ENCODE measurements at regions not wholly inside any gene's neighbourhood (a gene's known extent, or its start where the extent isn't known, plus 50 kb on each side); places are given as distances from the start of the nearest gene placed in this dataset.
"Not testable (repeated sequence)": the region's sequence is repeated elsewhere in the genome, so short reads cannot be mapped to it uniquely, and the experiment has no call there.

DNA sequence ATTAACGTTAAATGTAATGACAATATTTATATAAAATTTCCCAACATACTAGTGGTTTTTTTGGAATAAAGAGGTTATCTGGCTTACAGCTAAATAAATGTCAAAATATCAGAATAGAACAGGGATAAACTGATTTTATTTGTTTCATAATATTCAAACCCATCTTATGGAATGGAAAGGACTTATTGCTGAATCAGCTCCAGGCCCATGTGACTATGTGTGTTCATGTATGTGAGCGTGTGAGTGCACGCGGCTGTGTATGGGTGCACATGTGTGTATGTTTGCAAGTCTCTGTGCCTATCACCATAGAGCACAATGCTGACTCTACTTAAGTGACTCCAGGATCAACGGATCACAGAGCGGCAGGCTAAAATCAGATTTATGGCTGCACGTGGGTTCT lies 392.3 kb upstream of the GRM7 start:
- DNase-seq: no peak

DNA sequence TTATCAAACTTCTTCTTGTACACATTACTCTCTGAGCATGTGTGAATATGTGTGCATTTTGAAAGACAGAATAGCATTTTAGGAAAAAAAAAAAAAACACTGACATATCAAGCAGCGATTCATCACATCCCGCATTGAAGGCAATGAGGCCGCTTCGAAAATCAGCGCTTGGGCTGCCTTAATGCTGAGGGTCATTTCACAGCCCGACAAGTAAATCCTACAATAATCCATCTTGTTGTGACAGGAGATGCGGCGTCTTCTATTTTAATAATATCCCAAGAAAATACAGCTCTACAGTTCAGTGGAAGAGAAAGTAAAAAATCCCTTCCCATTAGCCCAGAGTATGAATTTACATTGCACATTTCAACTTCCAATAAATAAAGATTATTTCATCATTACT lies 389.2 kb upstream of the GRM7 start:
- DNase-seq: no peak

DNA sequence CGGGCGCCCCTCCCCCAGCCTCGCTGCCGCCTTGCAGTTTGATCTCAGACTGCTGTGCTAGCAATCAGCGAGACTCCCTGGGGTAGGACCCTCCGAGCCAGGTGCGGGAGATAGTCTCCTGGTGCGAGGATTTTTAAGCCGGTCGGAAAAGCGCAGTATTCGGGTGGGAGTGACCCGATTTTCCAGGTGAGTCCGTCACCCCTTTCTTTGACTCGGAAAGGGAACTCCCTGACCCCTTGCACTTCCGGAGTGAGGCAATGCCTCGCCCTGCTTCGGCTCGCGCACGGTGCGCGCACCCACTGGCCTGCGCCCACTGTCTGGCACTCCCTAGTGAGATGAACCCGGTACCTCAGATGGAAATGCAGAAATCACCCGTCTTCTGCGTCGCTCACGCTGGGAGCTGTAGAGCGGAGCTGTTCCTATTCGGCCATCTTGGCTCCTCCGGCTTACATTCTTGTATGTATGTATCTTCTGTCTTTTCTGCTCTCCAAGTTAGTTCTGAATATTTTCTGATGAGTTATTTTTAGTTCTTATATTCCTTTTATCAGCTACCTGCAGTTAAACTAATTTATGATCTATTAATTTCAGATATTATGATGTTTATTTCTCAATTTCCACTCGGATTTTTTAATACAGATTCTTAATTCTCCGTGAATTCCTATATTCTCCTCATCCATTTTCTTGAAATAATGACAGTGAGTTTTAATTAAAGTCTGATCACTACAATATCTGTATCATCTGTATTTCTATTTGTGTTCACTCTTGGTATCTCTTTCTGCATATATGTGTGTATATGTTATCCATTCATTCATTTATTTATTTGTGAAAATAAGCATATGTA lies 370.2 kb upstream of the GRM7 start:
- DNase-seq: not testable (repeated sequence)

DNA sequence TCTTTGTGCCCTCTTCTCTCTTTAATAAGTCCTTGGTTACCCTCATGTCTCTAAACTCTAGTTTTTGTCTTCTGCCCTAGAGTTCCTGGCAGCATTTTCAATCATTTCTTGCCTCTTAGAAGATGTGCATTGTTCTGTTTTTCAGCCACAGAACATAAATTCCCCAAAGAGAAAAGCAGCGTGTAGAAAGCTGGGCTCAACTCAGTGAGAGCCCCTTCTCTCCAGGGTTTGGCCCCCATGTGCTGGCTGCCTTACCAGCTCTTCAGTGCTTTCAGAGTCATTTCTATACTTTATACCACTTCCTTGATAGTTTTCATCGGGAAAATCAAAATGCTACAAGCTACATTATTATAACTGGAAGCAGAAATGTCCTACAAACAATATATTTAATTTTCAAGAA lies 369.1 kb upstream of the GRM7 start:
- no peak for DNase-seq

DNA sequence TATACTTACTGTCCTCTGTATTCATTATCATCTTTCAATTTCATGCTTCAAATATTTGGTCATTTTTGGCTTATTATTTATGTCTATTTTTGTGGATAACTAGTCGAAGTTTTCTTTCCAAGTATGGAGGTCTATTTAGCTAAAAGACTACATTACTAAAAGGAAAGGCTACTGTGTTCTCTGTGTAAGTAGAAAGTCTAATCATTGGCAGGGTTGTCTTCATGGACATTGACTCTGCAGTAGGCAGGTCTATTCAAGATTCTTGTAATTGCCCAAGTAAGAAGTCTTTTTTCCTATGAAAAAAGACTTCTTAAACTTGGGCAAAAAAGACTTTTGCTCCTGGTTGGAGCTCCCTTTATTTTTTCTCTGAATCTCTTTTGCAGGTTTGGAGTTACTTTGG lies 368.6 kb upstream of the GRM7 start:
- no peak for DNase-seq

DNA sequence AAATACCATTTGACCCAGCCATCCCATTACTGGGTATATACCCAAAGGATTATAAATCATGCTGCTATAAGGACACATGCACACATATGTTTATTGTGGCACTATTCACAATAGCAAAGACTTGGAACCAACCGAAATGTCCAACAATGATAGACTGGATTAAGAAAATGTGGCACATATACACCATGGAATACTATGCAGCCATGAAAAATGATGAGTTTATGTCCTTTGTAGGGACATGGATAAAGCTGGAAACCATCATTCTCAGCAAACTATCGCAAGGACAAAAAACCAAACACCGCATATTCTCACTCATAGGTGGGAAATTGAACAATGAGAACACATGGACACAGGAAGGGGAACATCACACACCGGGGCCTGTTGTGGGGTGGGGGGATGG lies 362.0 kb upstream of the GRM7 start:
- not testable (repeated sequence) for DNase-seq

DNA sequence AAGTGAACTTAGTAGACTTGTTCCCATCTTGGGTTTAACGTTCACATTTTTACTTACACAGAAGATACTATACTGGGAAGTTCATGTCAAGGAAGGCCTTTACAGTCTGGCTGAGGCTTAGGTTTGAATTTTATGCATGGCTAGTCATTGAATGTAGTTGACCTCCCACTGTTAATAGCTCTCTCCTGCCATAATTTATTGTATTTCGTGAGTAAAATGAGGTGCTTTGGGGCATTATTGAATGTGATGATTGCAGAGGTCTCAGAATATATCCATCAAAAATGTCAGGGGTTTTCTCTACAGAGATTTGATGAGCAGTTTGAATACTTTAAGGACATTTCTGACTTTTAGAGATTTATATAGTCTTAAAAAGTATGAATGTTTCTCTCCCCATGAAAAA lies 356.6 kb upstream of the GRM7 start:
- DNase-seq: no peak

DNA sequence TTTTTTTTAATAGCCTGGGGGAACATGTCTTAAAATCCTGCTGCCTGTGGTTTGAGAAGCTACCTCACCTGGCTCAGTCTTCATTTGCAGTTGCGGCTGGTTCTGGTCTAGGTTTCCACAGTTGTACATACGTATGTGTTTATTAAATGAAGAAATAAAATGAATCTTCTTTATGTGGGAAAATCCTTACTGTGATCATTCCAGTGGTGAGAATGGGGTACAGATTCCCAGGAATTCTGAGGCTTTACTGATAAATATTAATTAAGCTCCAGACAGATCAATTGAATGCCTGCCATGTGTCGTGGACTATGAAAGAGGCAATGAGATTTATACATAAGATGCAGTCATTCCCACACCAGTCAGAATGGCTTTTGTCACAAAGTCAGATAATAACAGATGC lies 356.1 kb upstream of the GRM7 start:
- DNase-seq: no peak

DNA sequence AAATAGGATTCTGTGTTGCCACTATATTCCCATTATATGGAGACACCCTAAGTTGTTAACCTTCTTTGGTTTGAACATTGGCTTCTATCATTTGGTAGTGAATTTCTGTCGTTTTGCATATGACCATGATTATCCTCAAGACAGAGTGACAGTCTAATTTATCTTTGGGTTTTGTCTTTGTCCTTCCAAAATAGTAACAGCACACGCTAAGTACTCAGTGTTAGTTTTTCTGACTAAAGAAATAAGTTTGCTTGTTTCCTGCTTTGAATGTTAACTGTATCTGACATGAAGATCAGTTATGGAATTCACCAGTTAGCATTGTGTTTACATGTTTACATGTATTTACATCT lies 352.5 kb upstream of the GRM7 start:
- no peak for DNase-seq

DNA sequence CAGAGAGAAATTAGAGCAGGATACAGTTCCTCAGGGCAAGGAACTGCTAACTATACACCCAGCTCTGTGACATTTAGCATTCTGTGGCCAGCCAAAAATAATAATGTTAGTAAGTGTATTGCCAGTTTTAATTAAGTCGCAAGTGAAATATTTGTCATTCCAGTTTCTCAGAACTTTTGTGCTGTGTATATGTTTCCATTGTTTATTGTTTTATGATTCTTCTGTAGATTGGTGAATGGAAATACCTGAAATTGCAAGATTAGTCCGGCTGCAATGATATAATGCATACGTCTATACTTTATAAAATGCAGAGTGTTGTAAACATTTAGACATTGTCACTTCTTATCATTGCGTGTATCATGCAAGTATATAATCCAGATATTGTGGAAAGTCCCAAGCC lies 351.3 kb upstream of the GRM7 start:
- no peak for DNase-seq

DNA sequence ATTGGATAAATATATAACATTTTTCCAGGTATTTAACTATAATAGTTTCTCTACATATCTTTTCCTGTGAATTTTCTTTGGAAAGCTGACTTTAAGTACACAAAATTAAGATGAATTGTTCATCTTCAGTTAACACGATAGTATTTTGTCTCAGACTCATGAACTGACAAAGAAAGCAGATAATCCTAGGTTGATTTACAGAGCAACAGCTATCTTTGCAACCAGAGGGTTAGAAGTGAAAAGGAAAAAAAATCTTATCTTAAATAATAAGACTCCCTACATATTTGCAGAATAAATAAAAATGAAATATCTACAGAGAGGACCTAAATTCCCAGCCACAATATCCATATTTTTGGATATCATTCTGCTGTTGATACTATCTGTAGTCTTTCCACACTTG lies 350.2 kb upstream of the GRM7 start:
- no peak for DNase-seq

DNA sequence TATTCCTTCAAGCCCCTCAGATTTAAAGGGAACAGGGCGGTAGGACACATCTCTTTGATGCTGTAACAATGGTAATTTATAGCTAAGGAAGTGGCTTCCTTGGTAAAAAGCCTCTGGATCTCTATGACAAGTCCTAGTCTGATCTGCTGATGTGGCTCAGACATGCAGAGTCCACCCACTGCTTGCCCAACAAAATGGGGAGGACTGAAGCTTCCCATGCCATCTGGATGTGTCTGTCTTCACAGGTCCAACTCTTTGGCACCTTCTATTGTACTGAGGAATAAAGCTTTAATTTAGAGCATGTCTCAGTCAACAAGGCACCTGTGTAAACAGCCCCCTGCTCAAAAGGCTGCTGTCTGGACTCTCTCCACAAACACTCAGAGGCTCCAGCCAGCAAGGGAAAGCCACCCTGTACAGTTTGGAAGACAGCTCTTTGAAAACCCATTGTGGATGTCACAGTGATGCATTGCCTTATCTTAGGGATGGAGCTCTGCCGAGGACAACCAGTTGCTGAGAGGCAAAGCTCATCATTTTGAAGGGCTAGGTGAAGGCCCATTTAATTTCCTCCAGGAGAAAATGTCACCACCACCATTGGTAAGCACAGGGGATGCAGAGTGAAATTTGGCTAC lies 348.6 kb upstream of the GRM7 start:
- DNase-seq: no peak

DNA sequence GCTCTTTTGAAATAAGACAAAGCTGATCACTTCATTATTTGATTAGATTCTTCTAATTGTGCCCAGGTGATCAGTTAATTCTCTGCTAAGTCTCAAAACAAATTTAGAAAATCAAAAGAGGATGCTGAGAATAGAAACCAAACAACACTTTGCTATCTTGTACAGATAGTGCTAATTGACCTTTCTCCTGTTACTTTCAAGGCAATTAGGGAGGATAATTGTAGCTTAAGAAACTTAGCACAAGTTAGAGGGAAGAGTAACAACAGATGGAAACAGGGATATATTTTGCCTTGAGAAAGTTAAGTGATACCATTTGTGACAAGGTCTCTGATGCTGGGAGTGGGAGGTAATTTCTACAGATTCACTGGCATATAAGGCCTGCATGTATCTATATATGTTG lies 344.8 kb upstream of the GRM7 start:
- no peak for DNase-seq

DNA sequence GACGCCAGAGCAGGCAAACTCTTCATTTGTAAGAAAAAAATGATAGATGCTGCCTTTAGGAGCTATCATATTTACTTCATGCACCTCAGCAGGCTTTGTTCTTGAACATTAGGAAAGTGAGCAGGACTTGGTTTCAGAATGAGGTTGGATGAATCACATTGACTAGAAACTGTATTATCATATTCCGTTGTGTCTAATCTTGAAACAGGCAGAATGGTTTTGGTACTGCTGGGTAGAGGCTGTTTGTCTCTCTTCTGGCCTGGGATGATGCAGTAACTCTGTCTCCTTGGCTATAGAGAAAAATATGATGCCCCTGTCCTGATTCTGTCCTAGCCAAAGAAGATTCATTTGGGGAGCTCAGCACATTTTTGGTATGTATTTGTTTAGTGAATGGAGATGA lies 344.2 kb upstream of the GRM7 start:
- no peak for DNase-seq

DNA sequence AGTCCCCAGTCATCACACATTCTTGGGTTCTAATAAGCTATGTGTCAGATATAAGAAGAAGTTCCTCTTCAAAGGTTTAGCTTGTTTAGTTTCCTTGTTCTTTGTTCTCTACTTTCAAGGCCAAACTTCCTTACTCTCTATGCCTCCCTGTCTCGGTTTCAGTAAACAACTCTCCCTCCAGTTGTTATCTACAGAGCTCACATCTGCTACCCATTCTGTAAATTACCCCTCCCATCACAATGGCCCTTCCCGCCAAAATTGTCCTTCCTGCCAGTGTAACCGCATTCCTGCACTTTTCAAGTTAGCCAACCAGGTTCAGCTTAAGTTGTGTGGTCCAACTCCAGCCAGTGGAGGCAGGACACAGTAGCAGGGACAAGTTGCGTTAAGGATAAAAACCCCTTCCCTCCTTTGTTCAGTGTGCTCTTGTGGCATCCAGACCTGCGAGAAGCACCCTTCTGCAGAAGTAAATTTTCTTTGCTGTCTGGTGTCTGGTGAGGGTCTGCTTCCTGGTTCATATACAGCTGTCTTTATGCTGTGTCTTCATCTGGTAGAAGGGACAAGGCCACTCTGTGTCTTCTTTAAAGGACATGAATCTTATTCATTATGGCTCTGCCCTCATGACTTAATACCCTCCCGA lies 342.1 kb upstream of the GRM7 start:
- DNase-seq: no peak

DNA sequence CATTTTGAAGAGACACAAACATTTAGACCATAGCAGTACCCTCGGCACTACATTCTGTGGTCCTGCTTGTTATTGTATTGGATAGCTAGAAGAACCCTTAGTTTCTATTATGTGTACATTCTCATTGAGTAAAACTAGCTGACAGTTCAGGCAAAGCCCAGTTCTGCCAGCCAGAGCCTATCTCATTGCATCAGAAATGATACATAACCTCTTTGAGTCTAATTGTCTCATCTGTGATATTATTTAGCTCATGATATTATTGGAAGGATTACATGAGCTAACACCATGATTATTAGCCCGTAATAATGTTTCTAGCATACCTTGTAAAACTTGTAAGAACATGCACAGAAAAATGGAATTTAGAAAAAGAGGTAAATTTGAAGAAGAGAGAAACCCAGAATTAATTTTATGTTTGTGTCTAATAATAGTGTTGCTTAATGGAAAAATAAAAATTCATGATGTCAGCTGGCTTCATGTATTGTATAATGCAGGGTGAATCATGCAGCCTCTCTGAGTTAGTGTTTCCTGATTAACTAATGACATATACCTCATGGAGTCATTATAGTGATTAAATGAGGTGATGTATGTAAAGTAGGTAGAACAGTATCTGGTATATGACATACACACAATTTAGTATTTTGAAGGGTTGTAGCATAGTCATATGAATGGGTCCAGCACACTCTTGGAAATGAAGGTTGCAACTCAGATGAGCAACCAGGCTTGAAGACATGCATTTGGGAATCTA lies 339.4 kb upstream of the GRM7 start:
- DNase-seq: no peak

DNA sequence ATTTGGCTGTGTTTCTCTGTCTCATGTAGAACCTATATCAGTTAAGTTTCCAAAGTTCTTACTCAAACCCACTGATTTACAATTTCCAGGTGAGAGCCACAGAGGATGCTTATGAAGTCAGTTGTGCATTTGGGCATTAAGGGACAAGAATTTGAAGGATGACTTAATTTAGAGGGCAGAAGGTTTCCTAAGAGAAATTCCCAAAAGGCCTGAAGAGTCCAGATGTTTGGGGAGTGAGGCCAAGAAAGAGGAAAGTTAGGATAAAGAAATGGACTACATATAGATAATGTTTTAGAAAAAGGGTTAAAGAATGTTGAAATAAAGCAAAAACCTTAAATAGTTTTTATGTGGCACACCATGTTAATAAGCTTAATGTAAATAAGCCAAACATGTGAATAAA lies 338.7 kb upstream of the GRM7 start:
- no peak for DNase-seq

DNA sequence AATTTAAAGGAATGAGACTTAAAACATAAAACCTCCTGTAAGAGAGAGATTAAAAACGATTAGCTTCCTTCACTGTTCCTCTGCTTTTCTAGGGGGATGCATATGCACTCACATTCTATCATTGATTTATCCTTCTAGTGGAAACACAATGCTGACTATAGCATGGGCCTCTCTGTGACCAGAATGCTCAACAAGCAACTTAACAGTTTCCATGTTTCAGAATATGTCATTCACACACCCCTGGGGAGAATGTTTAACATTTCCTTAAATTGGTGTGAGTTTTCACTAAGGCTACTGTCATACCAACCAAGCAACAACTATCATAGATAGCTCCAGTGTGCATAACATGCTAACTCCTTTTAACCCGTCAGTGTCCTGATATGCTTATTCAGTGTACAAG lies 337.9 kb upstream of the GRM7 start:
- DNase-seq: no peak

DNA sequence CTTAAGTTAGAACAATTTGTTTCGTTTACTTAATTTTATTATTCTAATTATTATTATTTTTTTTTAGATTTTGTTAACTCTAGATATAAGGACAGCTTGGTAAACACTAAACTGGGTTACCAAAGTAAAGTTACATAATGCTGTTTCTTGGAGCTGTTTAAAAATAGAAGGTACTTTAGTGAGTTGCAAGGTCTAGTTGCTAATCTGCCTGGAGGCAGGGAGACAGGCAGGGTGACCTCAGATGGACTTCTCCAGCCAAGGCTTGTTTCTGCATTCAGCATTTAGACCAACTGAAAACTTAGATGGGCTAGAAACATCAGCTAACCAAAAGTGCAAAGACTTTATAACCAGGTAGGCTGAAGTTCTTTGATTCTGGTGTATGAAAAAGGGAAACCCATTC lies 336.4 kb upstream of the GRM7 start:
- no peak for DNase-seq

DNA sequence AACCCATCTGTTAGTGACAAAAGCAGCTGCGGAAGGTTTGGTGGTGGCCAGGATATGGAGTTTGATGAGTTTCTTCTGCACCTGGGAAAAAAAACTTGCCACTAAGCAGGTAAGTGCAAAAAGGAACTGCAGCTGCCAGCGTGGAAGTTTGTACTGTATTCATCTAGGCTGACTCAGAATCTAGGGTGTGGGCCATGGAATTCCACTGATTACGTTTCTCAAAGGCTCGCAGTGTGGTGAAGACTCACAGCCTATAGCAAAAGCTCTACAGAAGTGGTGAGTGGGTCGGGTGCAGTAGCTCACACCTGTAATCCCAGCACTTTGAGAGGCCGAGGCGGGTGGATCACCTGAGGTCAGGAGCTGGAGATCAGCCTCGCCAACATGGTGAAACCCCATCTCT lies 334.6 kb upstream of the GRM7 start:
- DNase-seq: no peak

DNA sequence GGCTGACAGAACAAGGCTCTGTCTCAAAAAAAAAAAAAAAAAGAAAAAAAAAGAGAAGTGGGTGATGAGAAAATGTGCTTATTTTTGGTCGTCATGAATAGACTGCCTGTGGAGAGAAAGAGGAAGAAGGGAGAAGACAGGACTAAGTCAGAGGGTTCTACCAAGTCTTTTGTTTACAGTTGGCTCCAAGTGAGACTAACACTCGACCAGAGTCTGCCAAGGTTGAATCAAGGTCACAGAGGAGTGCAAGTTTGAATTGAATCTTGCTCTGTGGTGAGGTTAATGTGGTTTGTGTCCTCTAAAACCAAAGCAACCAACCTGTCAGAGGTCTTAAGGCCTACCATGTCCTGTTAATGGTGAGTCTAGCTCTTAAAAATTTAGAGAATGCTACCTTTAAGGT lies 334.1 kb upstream of the GRM7 start:
- no peak for DNase-seq

DNA sequence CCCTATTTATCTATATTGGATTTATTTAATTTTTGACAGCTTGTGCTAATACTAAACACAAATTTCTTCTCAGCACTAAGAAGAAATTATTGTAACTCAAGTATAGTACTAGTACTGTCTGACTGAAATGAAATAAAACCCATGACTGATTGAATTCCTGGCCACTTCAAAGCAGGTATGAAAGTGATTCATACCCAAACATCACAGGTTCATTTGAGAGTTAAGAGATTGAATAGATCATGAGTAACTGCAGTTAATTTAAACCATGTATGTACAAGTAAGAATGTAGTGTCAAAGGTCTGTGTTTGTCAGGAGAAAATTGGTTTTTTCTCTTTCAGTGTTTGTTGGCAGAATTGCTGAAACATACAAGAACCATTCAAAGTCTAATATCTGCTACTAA lies 332.0 kb upstream of the GRM7 start:
- no peak for DNase-seq

DNA sequence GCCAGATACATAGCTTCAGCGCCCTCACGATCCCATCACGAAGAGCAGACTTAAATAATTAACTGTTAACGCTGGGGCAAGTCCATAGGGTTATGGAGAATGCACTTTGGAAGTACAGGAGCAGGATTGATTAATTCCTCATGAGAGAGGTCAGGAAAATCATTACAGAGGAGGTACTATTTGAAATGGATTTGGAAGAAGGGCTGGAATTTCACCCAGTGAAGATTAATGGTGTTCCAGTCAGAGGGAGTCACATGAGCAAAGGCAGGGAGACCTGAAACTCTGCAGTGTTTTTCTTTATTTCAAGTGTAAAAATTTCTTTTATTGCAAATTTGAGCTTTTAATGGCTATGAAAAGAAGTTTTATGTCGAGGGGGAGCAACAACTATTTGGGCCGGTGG lies 329.8 kb upstream of the GRM7 start:
- no peak for DNase-seq

DNA sequence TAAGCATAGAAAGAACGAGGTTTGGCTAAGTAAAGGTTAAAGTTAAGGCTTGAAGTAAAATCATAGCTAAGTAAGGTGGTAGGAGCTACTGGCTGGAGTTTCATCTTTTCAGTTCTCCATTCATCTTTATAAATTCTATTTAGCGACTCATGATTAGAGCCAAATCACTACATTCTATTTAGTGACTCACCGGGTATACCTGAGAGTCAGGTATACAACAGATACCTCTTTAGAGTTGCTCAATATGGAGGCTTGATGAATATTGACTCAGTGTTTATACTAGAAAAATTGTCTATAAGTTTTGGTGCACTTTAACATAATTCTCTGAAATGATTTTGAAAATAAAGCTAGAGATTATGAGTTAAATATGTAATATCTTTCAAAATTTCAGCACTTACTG lies 328.8 kb upstream of the GRM7 start:
- no peak for DNase-seq
